PC-9 (cell line): ENCODE measurements at regions not wholly inside any gene's neighbourhood (a gene's known extent, or its start where the extent isn't known, plus 50 kb on each side); places are given as distances from the start of the nearest gene placed in this dataset.

Source experiments
- BruUV-seq: library from RNA; stranded (reverse); fragments of 400-500 nt; replicated peaks from 2 replicates; lab custom pipeline; 2021; lab: Mats Ljungman, UMichigan
- CTCF ChIA-PET: fragments of 300-600 bp; sonication (Branson Sonifier 250); formaldehyde crosslinking; loops from one replicate; lab custom pipeline; 2022; ENCODE audit warnings: antibody characterized with exemption; lab: Charles Lee
- POLR2A ChIA-PET: fragments of 300-600 bp; sonication (Branson Sonifier 250); formaldehyde crosslinking; loops from one replicate; lab custom pipeline; 2022; ENCODE audit warnings: antibody characterized with exemption; ENCODE audit not compliant: unreplicated experiment; lab: Charles Lee
- DNase-seq, 2 experiments: peaks; one replicate each; pipeline versions ENCODE4 v3.0.0 to v3.0.0-alpha.2; 2015 to 2022; ENCODE audit warnings: mixed read lengths in 1 of 2
- H2AFZ ChIP-seq: fragments of 200-600 bp; sonication (generic); 2 replicates; pipeline ENCODE4 v1.8.1; 2017; ENCODE audit warnings: antibody characterized with exemption
- H3F3A ChIP-seq: fragments of 200-600 bp; sonication (generic); 2 replicates; pipeline ENCODE4 v1.8.1; 2017; ENCODE audit warnings: antibody characterized with exemption, mild to moderate bottlenecking, low read depth; ENCODE audit not compliant: insufficient read depth
- H3K27ac ChIP-seq: fragments of 200-600 bp; sonication (generic); 2 replicates; pipeline ENCODE4 v1.6.1; 2016; ENCODE audit warnings: mixed run types
- H3K27me3 ChIP-seq: fragments of 200-600 bp; sonication (generic); 2 replicates; pipeline ENCODE4 v1.6.1; 2016; ENCODE audit warnings: low read depth, mixed run types; ENCODE audit not compliant: insufficient read depth
- H3K36me3 ChIP-seq: fragments of 200-600 bp; sonication (generic); 2 replicates; pipeline ENCODE4 v1.6.1; 2016; ENCODE audit warnings: low read depth, mixed run types
- H3K4me1 ChIP-seq: fragments of 200-600 bp; sonication (generic); replicated peaks from 2 replicates; pipeline ENCODE4 v1.6.1; 2016; ENCODE audit warnings: mixed run types; ENCODE audit not compliant: insufficient read depth
- H3K4me2 ChIP-seq: fragments of 200-600 bp; sonication (generic); 2 replicates; pipeline ENCODE4 v1.6.1; 2017; ENCODE audit warnings: mixed run types
- H3K4me3 ChIP-seq: fragments of 200-600 bp; sonication (generic); 2 replicates; pipeline ENCODE4 v1.6.1; 2016; ENCODE audit warnings: mixed run types
- H3K79me2 ChIP-seq: fragments of 200-600 bp; sonication (generic); 2 replicates; pipeline ENCODE4 v1.6.1; 2017; ENCODE audit warnings: low read depth, mixed run types
- H3K9me2 ChIP-seq: fragments of 200-600 bp; sonication (generic); 2 replicates; pipeline ENCODE4 v1.8.1; 2017; ENCODE audit warnings: mild to moderate bottlenecking; ENCODE audit not compliant: insufficient read depth
- H3K9me3 ChIP-seq: fragments of 200-600 bp; sonication (generic); 2 replicates; pipeline ENCODE4 v1.8.1; 2016; ENCODE audit warnings: low read depth; ENCODE audit not compliant: insufficient read depth
- H4K20me1 ChIP-seq: fragments of 200-600 bp; sonication (generic); 2 replicates; pipeline ENCODE4 v1.8.1; 2017; ENCODE audit not compliant: insufficient read depth
- CTCF ChIP-seq: fragments of 200-600 bp; sonication (generic); conservative IDR thresholded peaks from 2 replicates; pipeline ENCODE4 v1.6.1; 2017; ENCODE audit warnings: mixed run types, antibody characterized with exemption, mild to moderate bottlenecking, moderate library complexity
- EZH2 ChIP-seq: fragments of 200-600 bp; sonication (generic); IDR thresholded peaks from 2 replicates; pipeline ENCODE4 v1.8.0; 2017; ENCODE audit warnings: antibody characterized with exemption, low read depth
- intact Hi-C: fragments of 100-400 bp; cut with micrococcal nuclease; formaldehyde crosslinking; loops from one replicate; pipeline ENCODE4 v1.10.0; 2022; ENCODE audit not compliant: unreplicated experiment

GRCh38 chr14:29465095-29465494 is 462.6 kb downstream of the PRKD1 start:
- Histone ChIP-seq H3K4me1 (no peaks in the 10 kb centered on the region), H3K4me3 (no peak overlapping the region), H3F3A (no peaks in the 10 kb centered on the region), H3K79me2 (no peaks in the 10 kb centered on the region), H3K27ac (no peak overlapping the region), H4K20me1 (no peaks in the 10 kb centered on the region), H3K27me3 (no peaks in the 10 kb centered on the region), H3K4me2 (no peak overlapping the region), H2AFZ (no peak overlapping the region), H3K9me3 (no peaks in the 10 kb centered on the region), H3K36me3 (no peaks in the 10 kb centered on the region), H3K9me2 (no peaks in the 10 kb centered on the region; the same call in 1 of the 2 replicates)
- no peak for TF ChIP-seq CTCF
- no peak for TF ChIP-seq EZH2
- intact Hi-C loops: no loop called here
- ChIA-PET POLR2A (no interaction called here), CTCF (no interaction called here)
- no TSS peak for BruUV-seq
- no peak for DNase-seq

GRCh38 chr14:29475641-29476040 is 452.0 kb downstream of the PRKD1 start:
- intact Hi-C loops: no loop called here
- POLR2A ChIA-PET: no interaction called here
- Histone ChIP-seq H3K36me3 (no peaks in the 10 kb centered on the region), H3K27me3 (no peaks in the 10 kb centered on the region), H2AFZ (no peak overlapping the region), H4K20me1 (no peaks in the 10 kb centered on the region), H3K9me3 (no peaks in the 10 kb centered on the region), H3K79me2 (no peaks in the 10 kb centered on the region), H3K9me2 (no peaks in the 10 kb centered on the region), H3F3A (no peaks in the 10 kb centered on the region), H3K27ac (no peak overlapping the region), H3K4me3 (no peak overlapping the region), H3K4me2 (no peak overlapping the region), H3K4me1 (no peaks in the 10 kb centered on the region)
- CTCF ChIA-PET: no interaction called here
- TF ChIP-seq EZH2 (no peak), CTCF (no peak)
- no peak for DNase-seq
- no TSS peak for BruUV-seq

GRCh38 chr14:29486132-29486531 is 441.5 kb downstream of the PRKD1 start:
- ChIA-PET CTCF (no interaction called here), POLR2A (no interaction called here)

GRCh38 chr14:29489911-29490425 is 437.7 kb downstream of the PRKD1 start:
- Histone ChIP-seq H3K9me3 (no peaks in the 10 kb centered on the region), H3K9me2 (no peaks in the 10 kb centered on the region), H2AFZ (no peak overlapping the region), H3K4me3 (no peak overlapping the region), H3K79me2 (no peaks in the 10 kb centered on the region), H3K4me1 (no peaks in the 10 kb centered on the region), H3K27ac (no peak overlapping the region), H3F3A (no peaks in the 10 kb centered on the region), H3K36me3 (no peaks in the 10 kb centered on the region), H3K4me2 (no peak overlapping the region), H3K27me3 (no peaks in the 10 kb centered on the region), H4K20me1 (no peaks in the 10 kb centered on the region)
- BruUV-seq: no TSS peak
- CTCF ChIA-PET: no interaction called here
- DNase-seq: no peak
- POLR2A ChIA-PET: no interaction called here
- no peak for TF ChIP-seq CTCF
- TF ChIP-seq EZH2: no peak
- intact Hi-C loops: no loop called here

More at GRCh38 chr14:29486132-29486531, 441.5 kb downstream of the PRKD1 start:
- intact Hi-C loops: no loop called here
- Histone ChIP-seq H3K79me2 (no peaks in the 10 kb centered on the region), H4K20me1 (no peaks in the 10 kb centered on the region), H3K9me2 (no peaks in the 10 kb centered on the region), H3F3A (no peaks in the 10 kb centered on the region), H3K27me3 (no peaks in the 10 kb centered on the region), H3K4me2 (no peak overlapping the region), H3K4me3 (no peak overlapping the region), H3K27ac (no peak overlapping the region), H2AFZ (no peak overlapping the region), H3K9me3 (no peaks in the 10 kb centered on the region), H3K4me1 (no peaks in the 10 kb centered on the region), H3K36me3 (no peaks in the 10 kb centered on the region)
- no peak for DNase-seq
- BruUV-seq: no TSS peak
- no peak for TF ChIP-seq EZH2
